GM21529 (cell line): ENCODE measurements at regions not wholly inside any gene's neighbourhood (a gene's known extent, or its start where the extent isn't known, plus 50 kb on each side); places are given as distances from the start of the nearest gene placed in this dataset.
"Not testable (repeated sequence)": the region's sequence is repeated elsewhere in the genome, so short reads cannot be mapped to it uniquely, and the experiment has no call there.

ENCODE experiments used
- ATAC-seq: cut with Tn5 transposase; IDR thresholded peaks from one replicate; pipeline ENCODE4 v1.9.1; 2021; ENCODE audit not compliant: unreplicated experiment

GRCh38 chr20:2203436-2203835, 92.4 kb upstream of the TGM3 start:
- ATAC-seq: no peak

- no peak for ATAC-seq
These were observed 91.8 kb upstream of the TGM3 start for GRCh38 chr20:2204021-2204420.

DNA sequence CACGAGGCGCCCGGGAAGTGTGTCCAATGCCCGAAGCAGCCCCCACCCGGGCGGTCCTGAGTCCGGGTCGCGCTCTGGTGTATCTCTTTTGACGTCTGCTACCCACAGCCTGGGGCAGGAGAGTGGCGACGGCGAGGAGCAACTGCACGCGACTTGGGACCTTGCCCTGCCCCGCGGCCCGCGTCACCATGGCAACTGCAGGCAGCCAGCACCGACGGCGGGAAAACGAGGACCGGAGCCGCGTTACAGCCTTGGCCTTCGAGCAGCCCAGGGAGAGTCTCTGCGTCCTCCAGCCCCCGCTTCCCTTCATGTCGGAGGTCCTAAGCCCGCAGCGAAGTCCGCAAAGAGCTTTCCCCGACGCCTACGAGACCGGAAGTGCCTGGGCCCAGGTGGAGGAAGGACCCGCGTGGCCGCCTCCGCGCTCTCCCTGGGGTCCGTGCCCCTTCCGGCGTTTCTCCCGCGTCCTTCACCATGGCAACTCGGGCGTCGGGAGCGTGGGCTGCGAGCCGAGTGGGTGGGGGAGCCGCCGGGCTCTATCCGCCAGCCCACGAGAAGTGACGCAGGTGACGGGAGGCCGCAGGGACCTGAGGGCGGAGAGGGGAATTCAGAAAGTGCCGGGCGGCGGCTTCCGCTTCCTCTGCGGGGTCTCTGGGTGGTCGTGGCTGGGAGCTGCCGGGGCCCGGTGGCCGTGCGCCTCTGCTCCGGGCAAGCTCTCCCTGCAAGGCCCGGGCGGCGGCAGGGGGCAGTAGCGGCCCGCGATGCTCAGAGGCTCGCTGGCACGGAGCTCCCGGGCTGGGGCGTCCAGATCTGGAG, 88.6 kb upstream of the TGM3 start:
- ATAC-seq: peak; percentile 72

DNA sequence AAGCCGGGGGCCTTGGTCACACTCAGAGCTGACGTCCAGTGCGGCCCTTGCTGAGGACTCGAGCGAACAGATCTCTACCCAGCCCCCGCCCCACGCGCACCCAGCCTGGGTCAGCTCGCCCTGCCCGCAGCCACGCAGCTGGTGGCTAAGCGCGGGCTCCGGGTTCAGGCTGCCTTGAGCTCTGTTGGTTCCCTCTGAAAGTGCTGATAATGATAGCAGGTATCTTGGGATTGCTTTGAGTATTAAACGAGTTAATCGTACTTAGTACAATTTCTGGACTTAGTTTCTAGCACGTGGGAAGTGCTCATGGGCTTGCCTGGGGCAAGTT, 88.1 kb upstream of the TGM3 start:
- peak; percentile 35 for ATAC-seq

DNA sequence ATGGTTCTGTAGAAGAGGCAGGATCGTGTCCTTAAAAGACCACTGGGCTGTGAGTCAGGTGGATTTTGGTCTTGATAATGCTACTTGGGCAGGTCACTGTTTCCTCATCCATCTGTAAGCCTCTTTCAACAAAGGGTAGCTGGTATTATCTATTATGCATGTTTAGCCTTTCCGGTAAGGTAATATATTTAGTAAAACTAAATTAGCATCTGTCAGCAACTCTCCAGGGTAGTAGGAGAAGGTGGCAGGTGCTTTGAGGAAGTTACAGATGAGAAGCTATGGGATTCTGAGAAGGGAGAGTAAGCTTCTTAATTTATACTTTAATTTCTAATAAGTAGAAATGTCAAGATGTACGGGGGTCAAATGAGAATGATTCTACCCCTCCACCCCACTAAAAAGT, 86.9 kb upstream of the TGM3 start:
- ATAC-seq: no peak

DNA sequence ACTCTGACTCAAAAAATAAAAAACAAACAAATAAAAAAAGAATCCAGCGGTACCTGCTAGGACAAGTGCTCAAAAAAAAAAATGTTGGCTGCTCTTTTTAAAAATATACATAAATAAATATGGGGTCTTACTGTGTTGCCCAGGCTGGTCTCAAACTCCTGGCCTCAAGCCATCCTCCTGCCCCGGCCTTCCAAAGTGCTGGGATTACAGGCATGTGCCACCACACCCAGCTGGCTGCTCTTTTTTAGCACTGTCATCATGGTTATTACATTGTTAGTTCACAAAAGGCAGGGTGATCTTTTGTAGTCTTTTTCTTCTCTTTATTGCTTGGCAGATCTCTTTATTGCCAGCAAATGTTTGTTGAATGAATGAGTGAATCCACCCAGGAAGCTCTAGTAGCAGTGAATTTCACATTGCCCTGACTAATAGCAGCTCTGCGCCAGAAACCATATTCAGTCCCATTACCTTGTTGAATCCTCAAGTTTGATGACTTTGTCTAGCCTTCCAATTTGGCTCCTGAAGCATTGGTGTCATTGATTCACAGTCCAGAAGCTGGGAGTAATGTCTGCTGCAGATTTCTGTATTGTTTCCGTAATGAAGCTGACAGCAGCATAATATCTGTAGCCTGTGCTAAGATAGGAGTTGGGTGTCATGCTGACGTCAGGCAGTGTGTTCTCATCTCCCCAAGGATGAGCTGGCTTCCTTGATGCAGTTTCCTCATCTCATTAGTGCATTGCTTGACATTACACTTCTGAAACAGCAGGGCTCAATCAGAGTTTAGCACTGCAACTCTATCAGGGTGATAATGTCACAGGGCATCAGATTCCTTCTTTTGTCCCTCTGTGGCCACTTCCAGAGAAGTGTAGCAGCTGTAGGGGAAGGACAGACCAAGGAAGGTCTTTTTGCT, 84.9 kb upstream of the TGM3 start:
- ATAC-seq: no peak

DNA sequence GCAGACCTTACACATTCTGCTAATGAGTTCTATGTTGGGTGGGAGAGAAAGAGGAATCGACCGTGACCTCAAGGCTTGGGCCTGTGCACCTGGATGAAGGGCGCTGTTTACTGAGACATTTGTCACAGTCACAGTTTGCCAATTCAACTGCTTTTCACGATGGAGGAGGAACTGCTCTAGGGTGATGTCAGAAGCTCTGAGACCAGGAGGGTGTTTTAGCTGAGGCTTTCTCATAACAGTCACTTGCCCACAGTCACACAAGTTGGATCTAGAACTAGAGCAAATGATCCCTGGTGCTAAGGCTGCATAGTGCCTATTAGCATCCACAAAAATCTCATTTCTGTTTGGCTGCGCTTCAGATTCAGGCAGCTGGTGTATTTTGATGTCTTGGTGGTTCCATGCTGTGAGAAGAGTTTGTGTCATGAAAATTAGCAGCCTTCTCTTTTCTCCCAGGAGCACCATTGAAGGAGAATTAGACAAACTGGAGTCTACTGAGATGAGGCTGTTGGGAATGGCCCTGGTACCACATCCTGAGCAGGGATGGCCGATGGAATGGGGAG, 83.3 kb upstream of the TGM3 start:
- ATAC-seq: no peak

DNA sequence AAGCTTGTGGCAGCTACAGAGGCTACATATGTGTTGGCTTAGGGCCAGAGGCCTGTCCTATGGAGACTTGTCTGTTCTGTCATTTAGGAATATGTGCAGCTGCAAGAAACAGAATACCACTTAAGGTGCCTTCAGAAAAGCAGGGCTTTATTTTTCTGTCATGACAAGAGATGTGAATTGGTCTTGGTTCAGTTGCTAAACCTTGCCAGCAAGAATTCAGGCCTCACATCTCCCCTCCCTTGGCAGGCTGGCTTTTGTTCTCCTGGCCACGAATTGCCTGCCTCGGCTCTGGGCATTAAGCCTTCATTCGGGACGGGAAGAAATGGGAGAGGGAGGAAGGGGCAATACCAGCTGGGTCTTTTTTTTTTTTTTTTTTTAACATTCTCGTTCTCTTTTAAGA, 82.4 kb upstream of the TGM3 start:
- ATAC-seq: no peak

DNA sequence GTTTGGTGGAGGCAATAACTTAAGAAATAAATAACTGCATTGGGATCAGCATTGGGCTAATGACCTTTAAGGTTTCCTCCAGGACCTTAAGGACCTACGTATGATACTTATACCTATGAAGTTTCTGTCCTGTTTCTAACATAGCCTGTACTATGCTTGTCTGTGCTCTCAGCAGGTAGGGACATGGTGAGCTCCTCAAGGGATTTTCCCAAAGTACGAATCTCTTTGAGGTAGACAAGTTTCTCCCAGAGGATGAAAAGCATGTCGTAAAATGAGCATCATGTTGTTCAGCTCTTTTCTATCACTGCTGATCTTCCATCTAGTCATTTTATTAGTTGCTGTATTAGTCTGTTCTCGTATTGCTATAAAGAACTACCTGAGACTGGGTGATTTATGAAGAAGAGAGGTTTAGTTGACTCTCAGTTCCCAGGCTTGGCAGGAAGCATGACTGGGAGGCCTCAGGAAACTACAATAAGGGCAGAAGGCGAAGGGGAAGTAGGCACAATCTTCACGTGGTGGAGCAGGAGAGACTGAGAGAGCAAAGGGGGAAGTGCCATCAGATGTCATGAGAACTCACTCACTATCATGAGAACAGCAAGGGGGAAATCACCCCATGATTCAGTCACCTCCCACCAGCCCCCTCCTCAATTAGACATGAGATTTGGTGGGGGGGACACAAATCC, 77.8 kb upstream of the TGM3 start:
- peak; percentile 61 for ATAC-seq

GRCh38 chr20:2219481-2220006, 76.3 kb upstream of the TGM3 start:
- ATAC-seq: no peak

- no peak for ATAC-seq
These were observed 75.5 kb upstream of the TGM3 start for GRCh38 chr20:2220298-2220697.

- no peak for ATAC-seq
These were observed 73.9 kb upstream of the TGM3 start for GRCh38 chr20:2221921-2222320.

DNA sequence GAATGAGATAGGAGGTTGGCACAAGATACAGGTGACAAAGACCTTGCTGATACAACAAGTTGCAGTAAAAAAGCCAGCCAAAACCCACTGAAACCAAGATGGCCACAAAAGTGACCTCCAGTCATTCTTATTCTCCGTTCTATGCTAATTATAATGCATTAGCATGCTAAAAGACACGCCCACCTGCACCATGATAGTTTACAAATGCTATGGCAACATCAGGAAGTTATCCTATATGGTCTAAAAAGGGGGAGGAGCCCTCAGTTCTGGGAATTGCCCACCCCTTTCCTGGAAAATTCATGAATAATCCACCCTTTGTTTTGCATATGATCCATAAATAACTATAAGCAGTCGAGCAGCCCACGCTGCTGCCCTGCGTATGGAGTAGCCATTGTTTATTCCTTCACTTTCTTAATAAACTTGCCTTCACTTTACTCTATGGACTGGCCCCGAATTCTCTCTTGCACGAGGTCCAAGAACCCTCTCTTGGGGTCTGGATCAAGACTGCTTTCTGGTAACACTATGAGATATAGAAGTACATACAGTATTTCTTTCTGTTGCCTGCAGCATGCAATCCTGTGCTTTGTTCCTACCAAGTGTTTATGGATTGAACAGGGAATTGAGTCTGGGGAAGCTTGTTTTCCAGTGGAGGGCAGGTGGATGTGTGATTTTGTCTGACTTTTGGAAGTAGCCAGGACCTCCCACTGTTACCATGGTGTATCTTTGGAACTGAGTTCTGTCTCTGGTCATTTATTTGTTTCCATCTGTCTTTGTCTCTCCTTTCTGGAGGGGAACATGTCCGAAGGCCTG, 72.0 kb upstream of the TGM3 start:
- ATAC-seq: no peak

DNA sequence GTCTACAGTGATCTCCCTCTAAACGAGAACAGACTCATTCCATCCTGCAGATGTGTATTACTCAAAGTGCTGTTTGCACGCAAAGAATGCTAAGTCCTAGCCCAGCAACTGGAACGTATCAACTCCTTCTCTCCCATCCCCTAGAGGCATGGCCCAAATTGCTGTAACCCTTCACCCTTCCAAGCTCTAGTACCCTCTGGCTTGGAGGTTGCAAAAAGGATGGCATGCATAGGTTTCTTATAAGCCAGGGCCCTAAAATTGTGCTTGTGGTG, 71.5 kb upstream of the TGM3 start:
- no peak for ATAC-seq

DNA sequence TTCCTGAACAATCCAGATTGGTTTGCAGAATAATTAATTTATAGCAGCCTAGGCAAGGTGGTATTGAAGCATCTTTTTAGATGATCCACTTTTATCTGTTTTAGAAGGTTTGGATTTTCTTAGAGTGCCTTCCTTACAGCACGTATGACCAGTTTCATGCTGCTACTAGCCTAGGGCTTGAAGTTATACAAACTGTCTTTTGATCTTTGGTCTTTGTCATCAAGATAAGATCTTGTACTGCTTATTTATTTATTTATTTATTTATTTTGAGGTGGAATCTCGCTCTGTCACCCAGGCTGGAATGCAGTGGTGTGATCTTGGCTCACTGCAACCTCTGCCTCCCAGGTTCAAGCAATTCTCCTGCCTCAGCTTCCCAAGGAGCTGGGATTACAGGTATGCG, 68.5 kb upstream of the TGM3 start:
- not testable (repeated sequence) for ATAC-seq

DNA sequence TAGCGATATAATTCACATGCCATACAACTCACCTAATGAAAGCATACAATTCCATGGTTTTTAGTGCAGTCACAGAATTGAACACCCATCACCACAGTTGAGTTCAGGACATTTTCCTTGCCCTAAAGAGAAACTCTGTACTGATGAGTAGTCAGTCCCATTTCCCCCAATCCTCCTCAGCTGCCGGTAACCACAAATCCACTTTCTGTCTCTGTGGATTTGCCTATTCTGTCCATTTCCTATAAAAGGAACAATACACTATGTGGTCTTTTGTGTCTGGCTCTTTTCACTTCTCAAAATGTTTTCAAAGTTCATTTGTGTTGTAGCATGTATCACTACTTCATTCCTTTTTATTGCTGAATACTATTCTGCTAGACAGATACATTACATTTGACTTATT, 67.9 kb upstream of the TGM3 start:
- no peak for ATAC-seq

DNA sequence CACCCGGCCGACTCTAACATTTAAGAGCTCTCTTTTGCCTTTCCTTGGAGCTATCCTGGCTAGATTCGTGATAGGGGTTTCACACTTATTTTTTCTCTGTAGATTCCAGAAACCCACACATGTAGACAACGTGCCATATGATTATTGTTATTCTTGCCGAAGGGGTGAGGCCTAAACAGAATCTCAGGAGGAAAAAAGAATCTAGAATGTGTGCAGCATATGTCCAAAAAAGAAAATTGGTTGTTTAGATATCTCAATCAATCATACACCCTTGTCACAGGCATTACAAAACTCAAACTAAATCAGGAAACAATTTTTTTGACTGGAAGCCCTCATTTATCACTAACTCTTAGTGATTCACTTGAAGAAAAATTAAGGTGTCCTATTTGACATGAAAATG, 66.9 kb upstream of the TGM3 start:
- no peak for ATAC-seq

GRCh38 chr20:2230726-2231488, 64.9 kb upstream of the TGM3 start:
- no peak for ATAC-seq

GRCh38 chr20:2231701-2232100, 64.1 kb upstream of the TGM3 start:
- no peak for ATAC-seq
